Ovary (tissue), 7 donors: ENCODE measurements at regions not wholly inside any gene's neighbourhood (a gene's known extent, or its start where the extent isn't known, plus 50 kb on each side); places are given as distances from the start of the nearest gene placed in this dataset.

Experiments
- DNase-seq, 5 donors: peaks; one replicate each; pipeline ENCODE4 v3.0.0-alpha.2; 2019 to 2020
- H3K27ac ChIP-seq, 2 donors: fragments of 200-600 bp; one replicate each; pipeline versions ENCODE4 v1.5.1 to v1.8.0; 2019 to 2022
- H3K27me3 ChIP-seq: fragments of 200-600 bp; one replicate; pipeline ENCODE4 v1.8.0; 2022
- H3K36me3 ChIP-seq: fragments of 200-600 bp; sonication (generic); one replicate; pipeline ENCODE4 v1.5.1; 2019
- H3K4me1 ChIP-seq: one replicate; pipeline ENCODE4 v1.8.1; 2013; ENCODE audit warnings: mild to moderate bottlenecking, moderate library complexity; ENCODE audit not compliant: insufficient read depth
- H3K4me3 ChIP-seq: fragments of 200-600 bp; sonication (generic); one replicate; pipeline ENCODE4 v1.5.1; 2017
- H3K9me3 ChIP-seq, 2 donors: fragments of 200-600 bp in 1 of 2; sonication (generic) in 1 of 2; one replicate each; pipeline versions ENCODE4 v1.5.1 to v1.8.1; 2013 to 2019; ENCODE audit warnings: mild to moderate bottlenecking in 1 of 2, moderate library complexity in 1 of 2
- CTCF ChIP-seq, 3 donors: fragments of 450-650 bp in 2 of 3; fragments of 200-600 bp in 1 of 3; IDR thresholded peaks; one replicate each; pipeline versions ENCODE4 v1.5.1 to v1.8.0; 2016 to 2022; ENCODE audit warnings: antibody characterized with exemption in 3 of 3, mild to moderate bottlenecking in 1 of 3
- EP300 ChIP-seq: sonication (generic); formaldehyde crosslinking; IDR thresholded peaks from one replicate; pipeline ENCODE4 v1.6.1; 2017; ENCODE audit warnings: antibody characterized with exemption
- POLR2A ChIP-seq: fragments of 450-650 bp; IDR thresholded peaks from one replicate; pipeline ENCODE4 v1.6.1; 2017; ENCODE audit warnings: antibody characterized with exemption, mild to moderate bottlenecking, moderate library complexity
- WGBS, 3 donors: extraction: QIAGEN DNeasy Blood & Tissue Kit in 1 of 3; methylation state at CpG; one replicate each; pipeline versions ENCODE4 v1.1.5 to v1.1.7; 2013 to 2017; 5-methylcytosine and 5-hydroxymethylcytosine counted together
- intact Hi-C, 4 donors: fragments of 100-400 bp; cut with DNase I; formaldehyde crosslinking; loops; one replicate each; pipeline versions ENCODE4 v1.11.0 to v1.15.1; 2022 to 2023
- donor health status: DM: no; HTN: no; CAD: no; lungs with moderate emphysema.
- donor health status: DM: no; HTN: no; CAD: no.
- donor health status: Bipolar disorder and iron deficiency.
- donor health status: DM: no; HTN: no; CAD: no.
- donor health status: DM: yes; HTN: yes; CAD: no.

DNA sequence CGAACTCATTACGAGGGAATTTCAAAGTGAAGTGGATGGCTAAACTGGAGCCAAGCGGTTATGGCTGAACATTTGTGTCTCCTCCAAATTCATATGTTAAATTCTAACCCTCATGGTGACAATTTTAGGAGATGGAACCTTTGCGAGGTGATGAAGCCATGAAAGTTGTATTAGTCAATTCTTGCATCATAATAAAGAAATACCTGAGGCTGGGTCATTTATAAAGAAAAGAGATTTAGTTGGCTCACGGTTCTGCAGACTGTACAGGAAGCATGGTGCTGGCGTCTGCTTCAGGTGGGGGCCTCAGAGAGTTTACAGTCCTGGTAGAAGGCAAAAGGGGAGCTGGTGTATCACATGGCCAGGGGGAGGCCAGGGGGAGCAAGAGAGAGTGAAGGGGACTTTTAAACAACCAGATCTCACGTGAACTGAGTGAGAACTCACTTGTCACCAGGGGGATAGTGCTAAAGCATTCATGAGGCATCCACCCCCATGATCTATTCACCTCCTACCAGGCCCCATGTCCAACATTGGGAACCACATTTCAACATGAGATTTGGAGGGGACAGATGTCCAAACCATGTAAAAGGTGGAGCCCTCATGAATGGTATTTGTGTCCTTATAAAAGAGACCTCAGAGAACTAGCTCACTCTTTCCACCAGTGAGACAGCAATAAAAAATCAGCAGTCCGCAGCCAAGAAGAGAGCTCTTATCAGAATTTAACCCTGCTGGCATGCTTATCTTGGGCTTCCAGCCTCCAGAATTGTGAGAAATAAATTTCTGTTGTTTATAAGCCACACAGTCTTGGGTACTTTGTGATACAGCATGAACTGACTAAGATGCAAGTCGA lies 143.4 kb downstream of the MTRR start:
- no peaks in the 10 kb centered on the region for H3K36me3 ChIP-seq
- WGBS, 3 donors: 80 to 81% (median 81%) methylated on average over 9 of the region's 9 CpGs
- H3K4me3 ChIP-seq: no peak overlapping the region

GRCh38 chr5:8013948-8014710 lies 145.2 kb downstream of the MTRR start:
- H3K36me3 ChIP-seq: no peaks in the 10 kb centered on the region
- H3K4me1 ChIP-seq: no peaks in the 10 kb centered on the region
- H3K9me3 ChIP-seq: no peaks in the 10 kb centered on the region
- no peak for DNase-seq
- no peak overlapping the region for H3K4me3 ChIP-seq
- no peak for TF ChIP-seq CTCF (IDR thresholded peaks at IDR 0.05)
- TF ChIP-seq POLR2A: no peak
- TF ChIP-seq EP300: no peak
- intact Hi-C loops: no loop called here
- H3K27ac ChIP-seq: no peak overlapping the region
- no peaks in the 10 kb centered on the region for H3K27me3 ChIP-seq
- WGBS, 3 donors: 55 to 76% (median 61%) methylated on average over 7 of the region's 7 CpGs

More for the DNA sequence above, 143.4 kb downstream of the MTRR start:
- Histone ChIP-seq H3K27me3 (no peaks in the 10 kb centered on the region), H3K9me3 (no peaks in the 10 kb centered on the region), H3K27ac (no peak overlapping the region), H3K4me1 (no peaks in the 10 kb centered on the region)
- no peak for DNase-seq
- intact Hi-C loops: no loop called here
- TF ChIP-seq CTCF (IDR thresholded peaks at IDR 0.05) (no peak), POLR2A (no peak), EP300 (no peak)

DNA sequence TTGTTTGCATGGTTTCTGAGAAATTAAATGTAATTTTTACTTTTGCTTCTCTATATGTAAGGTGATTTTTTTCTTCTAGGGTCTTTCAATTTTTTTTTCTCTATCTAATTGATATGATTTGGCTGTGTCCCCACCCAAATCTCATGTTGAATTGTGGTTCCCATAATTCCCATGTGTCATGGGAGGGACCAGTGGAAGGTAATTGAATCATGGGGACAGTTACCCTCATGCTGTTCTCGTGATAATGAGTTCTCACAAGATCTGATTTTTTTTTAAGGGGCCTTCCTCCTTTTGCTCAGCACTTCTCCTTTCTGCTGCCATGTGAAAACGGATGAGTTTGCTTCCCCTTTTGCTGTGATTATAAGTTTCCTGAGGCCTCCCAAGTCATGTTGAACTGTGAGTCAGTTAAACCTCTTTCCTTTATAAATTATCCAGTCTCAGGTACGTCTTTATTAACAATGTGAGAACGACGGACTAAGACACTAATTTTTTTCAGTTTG lies 150.8 kb downstream of the MTRR start:
- Histone ChIP-seq H3K4me3 (no peak overlapping the region), H3K9me3 (no peaks in the 10 kb centered on the region), H3K36me3 (no peaks in the 10 kb centered on the region), H3K27ac (no peak overlapping the region), H3K4me1 (no peaks in the 10 kb centered on the region), H3K27me3 (no peaks in the 10 kb centered on the region)
- TF ChIP-seq CTCF (IDR thresholded peaks at IDR 0.05): no peak
- no peak for TF ChIP-seq EP300
- no peak for TF ChIP-seq POLR2A
- DNase-seq: no peak
- WGBS, 3 donors: 70 to 72% (median 71%) methylated on average over 5 of the region's 5 CpGs
- intact Hi-C loops: no loop called here

DNA sequence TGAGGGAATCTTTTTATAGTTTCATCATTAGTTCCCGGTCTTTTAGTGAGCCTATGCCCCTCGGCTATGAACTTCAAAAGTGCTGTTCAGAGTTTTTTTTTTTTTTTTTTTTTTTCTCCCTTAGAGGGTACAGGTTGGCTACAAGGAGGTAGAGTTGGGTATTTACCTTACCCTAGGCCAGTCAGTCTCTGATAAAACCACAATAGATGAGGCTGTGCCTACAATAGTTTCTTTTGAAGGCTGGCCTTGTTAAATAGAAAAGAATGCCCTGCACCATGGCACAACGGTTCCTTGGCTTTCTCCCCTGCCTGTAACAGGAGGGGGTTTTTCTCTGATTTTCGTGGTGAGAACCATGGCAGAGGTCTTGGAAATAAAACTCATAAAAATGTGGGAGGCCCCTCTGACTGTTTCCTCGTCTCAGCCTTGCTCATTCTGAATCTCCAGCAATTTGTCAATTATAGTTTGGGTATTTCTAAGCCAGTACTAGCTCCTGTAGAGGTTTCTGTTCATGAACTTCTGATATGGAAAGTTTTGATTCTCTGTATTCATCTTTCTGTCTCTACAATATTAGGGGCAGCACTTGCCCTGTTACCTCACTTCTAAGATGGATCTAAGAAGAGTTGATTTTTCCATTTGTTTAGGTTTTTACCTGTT lies 152.0 kb downstream of the MTRR start:
- no peak overlapping the region for H3K4me3 ChIP-seq
- H3K9me3 ChIP-seq: no peaks in the 10 kb centered on the region
- no peaks in the 10 kb centered on the region for H3K4me1 ChIP-seq
- H3K27ac ChIP-seq: no peak overlapping the region
- 61 to 66% (median 63%) methylated on average over 5 of the region's 5 CpGs for WGBS, 3 donors
- H3K27me3 ChIP-seq: no peaks in the 10 kb centered on the region
- no peaks in the 10 kb centered on the region for H3K36me3 ChIP-seq
- no peak for DNase-seq
- TF ChIP-seq POLR2A (no peak), CTCF (IDR thresholded peaks at IDR 0.05) (no peak), EP300 (no peak)
- intact Hi-C loops: no loop called here
